H9 (cell line): ENCODE measurements at regions not wholly inside any gene's neighbourhood (a gene's known extent, or its start where the extent isn't known, plus 50 kb on each side); places are given as distances from the start of the nearest gene placed in this dataset.
"Not testable (repeated sequence)": the region's sequence is repeated elsewhere in the genome, so short reads cannot be mapped to it uniquely, and the experiment has no call there.

Source experiments
- DNase-seq: peaks from one replicate; pipeline ENCODE4 v3.0.0-alpha.2; 2017
- H2AFZ ChIP-seq: one replicate; pipeline ENCODE4 v1.6.1; 2013; ENCODE audit warnings: mild to moderate bottlenecking, low read length, control low read depth, moderate library complexity
- H2AK5ac ChIP-seq: 2 replicates; pipeline ENCODE4 v1.6.1; 2013; ENCODE audit warnings: low read length, control low read depth, mixed read lengths; ENCODE audit not compliant: insufficient read length
- H2BK120ac ChIP-seq: one replicate; pipeline ENCODE4 v1.6.1; 2013; ENCODE audit warnings: low read depth, mild to moderate bottlenecking, low read length, control low read depth, inconsistent platforms; ENCODE audit not compliant: poor library complexity, severe bottlenecking
- H2BK12ac ChIP-seq: 2 replicates; pipeline ENCODE4 v1.6.1; 2013; ENCODE audit warnings: low read length, control low read depth, mixed read lengths, low read depth; ENCODE audit not compliant: insufficient read length
- H2BK15ac ChIP-seq: 2 replicates; pipeline ENCODE4 v1.6.1; 2013; ENCODE audit warnings: low read depth, low read length, control low read depth
- H2BK20ac ChIP-seq: one replicate; pipeline ENCODE4 v1.6.1; 2013; ENCODE audit warnings: low read depth, mild to moderate bottlenecking, low read length, control low read depth, inconsistent platforms; ENCODE audit not compliant: poor library complexity, severe bottlenecking
- H2BK5ac ChIP-seq: 2 replicates; pipeline ENCODE4 v1.6.1; 2013; ENCODE audit warnings: low read length, control low read depth, mixed read lengths; ENCODE audit not compliant: insufficient read length
- H3K14ac ChIP-seq: 2 replicates; pipeline ENCODE4 v1.6.1; 2013; ENCODE audit warnings: low read length, control low read depth; ENCODE audit not compliant: insufficient read depth
- H3K18ac ChIP-seq: 2 replicates; pipeline ENCODE4 v1.6.1; 2013; ENCODE audit warnings: low read depth, mild to moderate bottlenecking, mixed read lengths, low read length, control low read depth; ENCODE audit not compliant: insufficient read length
- H3K23ac ChIP-seq: 2 replicates; pipeline ENCODE4 v1.6.1; 2013; ENCODE audit warnings: low read length, control low read depth, mixed read lengths, low read depth; ENCODE audit not compliant: insufficient read length
- H3K23me2 ChIP-seq: 2 replicates; pipeline ENCODE4 v1.6.1; 2013; ENCODE audit warnings: low read depth, mild to moderate bottlenecking, mixed read lengths, low read length, control low read depth; ENCODE audit not compliant: insufficient read length, poor library complexity, severe bottlenecking
- H3K27ac ChIP-seq: 2 replicates; pipeline ENCODE4 v1.5.1; 2013; ENCODE audit warnings: low read length, control low read depth, mixed read lengths, low read depth; ENCODE audit not compliant: insufficient read length
- H3K27me3 ChIP-seq: 2 replicates; pipeline ENCODE4 v1.6.1; 2013; ENCODE audit warnings: low read length, control low read depth, inconsistent platforms; ENCODE audit not compliant: insufficient read depth
- H3K4ac ChIP-seq: 2 replicates; pipeline ENCODE4 v1.6.1; 2013; ENCODE audit warnings: low read depth, mild to moderate bottlenecking, control low read depth, inconsistent platforms, low read length, moderate library complexity
- H3K4me1 ChIP-seq: 2 replicates; pipeline ENCODE4 v1.6.1; 2013; ENCODE audit warnings: low read length, control low read depth, inconsistent platforms; ENCODE audit not compliant: insufficient read depth
- H3K4me2 ChIP-seq: 2 replicates; pipeline ENCODE4 v1.6.1; 2013; ENCODE audit warnings: low read length, control low read depth, mixed read lengths; ENCODE audit not compliant: insufficient read length, insufficient read depth
- H3K56ac ChIP-seq: 2 replicates; pipeline ENCODE4 v1.6.1; 2013; ENCODE audit warnings: low read depth, mild to moderate bottlenecking, mixed read lengths, low read length, control low read depth; ENCODE audit not compliant: insufficient read length
- H3K79me1 ChIP-seq: 2 replicates; pipeline ENCODE4 v1.6.1; 2013; ENCODE audit warnings: low read depth, mild to moderate bottlenecking, moderate library complexity, low read length, control low read depth, inconsistent platforms; ENCODE audit not compliant: insufficient read depth, poor library complexity, severe bottlenecking
- H3K79me2 ChIP-seq: 2 replicates; pipeline ENCODE4 v1.6.1; 2013; ENCODE audit warnings: low read length, control low read depth, inconsistent platforms; ENCODE audit not compliant: insufficient read depth
- H3K9ac ChIP-seq: 2 replicates; pipeline ENCODE4 v1.6.1; 2013; ENCODE audit warnings: low read length, control low read depth, mixed read lengths; ENCODE audit not compliant: insufficient read length; ENCODE audit errors: extremely low read depth
- H3K9me3 ChIP-seq: one replicate; pipeline ENCODE4 v1.6.1; 2013; ENCODE audit warnings: low read depth, low read length, inconsistent platforms; ENCODE audit not compliant: control insufficient read depth
- H3T11ph ChIP-seq: one replicate; pipeline ENCODE4 v1.6.1; 2013; ENCODE audit warnings: mild to moderate bottlenecking, low read length, control low read depth, inconsistent platforms
- H4K20me1 ChIP-seq: one replicate; pipeline ENCODE4 v1.6.1; 2013; ENCODE audit not compliant: control insufficient read depth, insufficient read length, insufficient read depth
- H4K5ac ChIP-seq: 2 replicates; pipeline ENCODE4 v1.6.1; 2013; ENCODE audit warnings: low read depth, mild to moderate bottlenecking, mixed read lengths, low read length, control low read depth; ENCODE audit not compliant: insufficient read length
- H4K8ac ChIP-seq: replicated peaks from 2 replicates; pipeline ENCODE4 v1.6.1; 2013; ENCODE audit warnings: low read length, control low read depth, mixed read lengths, low read depth; ENCODE audit not compliant: insufficient read length
- H4K91ac ChIP-seq: 2 replicates; pipeline ENCODE4 v1.6.1; 2013; ENCODE audit warnings: low read depth, mild to moderate bottlenecking, moderate library complexity, mixed read lengths, low read length, control low read depth; ENCODE audit not compliant: insufficient read length
- H3K27ac Mint-ChIP-seq, 3 experiments: 2 replicates in 2 of 3; 3 replicates in 1 of 3; pipeline ENCODE4 v1.8.0; 2020 to 2021; ENCODE audit warnings: mixed read lengths in 3 of 3, mild to moderate bottlenecking in 1 of 3, moderate library complexity in 1 of 3
- H3K27me3 Mint-ChIP-seq: 2 replicates; pipeline ENCODE4 v1.8.0; 2021; ENCODE audit warnings: low read depth, mild to moderate bottlenecking, moderate library complexity, mixed read lengths
- H3K36me3 Mint-ChIP-seq, 3 experiments: 2 replicates in 2 of 3; 3 replicates in 1 of 3; pipeline ENCODE4 v1.8.0; 2020 to 2021; ENCODE audit warnings: low read depth in 3 of 3, mixed read lengths in 3 of 3; ENCODE audit not compliant: insufficient read depth in 1 of 3
- H3K4me1 Mint-ChIP-seq, 2 experiments: 2 replicates each; pipeline ENCODE4 v1.8.0; 2020; ENCODE audit warnings: mixed read lengths in 2 of 2
- H3K4me3 Mint-ChIP-seq, 2 experiments: 2 replicates in 1 of 2; 3 replicates in 1 of 2; pipeline ENCODE4 v1.8.0; 2020 to 2021; ENCODE audit warnings: mild to moderate bottlenecking in 2 of 2, mixed read lengths in 2 of 2, moderate library complexity in 1 of 2
- H3K9me3 Mint-ChIP-seq, 2 experiments: 2 replicates in 1 of 2; 3 replicates in 1 of 2; pipeline ENCODE4 v1.8.0; 2020; ENCODE audit warnings: mild to moderate bottlenecking in 2 of 2, mixed read lengths in 2 of 2, moderate library complexity in 1 of 2
- WGBS: extraction: QIAGEN DNeasy Blood & Tissue Kit; methylation state at CpG from one replicate; pipeline ENCODE4 v1.1.7; 2013; ENCODE audit warnings: missing lambda C conversion rate, low lambda C conversion rate, mixed read lengths; ENCODE audit not compliant: insufficient read length; ENCODE audit errors: extremely low coverage; 5-methylcytosine and 5-hydroxymethylcytosine counted together

DNA sequence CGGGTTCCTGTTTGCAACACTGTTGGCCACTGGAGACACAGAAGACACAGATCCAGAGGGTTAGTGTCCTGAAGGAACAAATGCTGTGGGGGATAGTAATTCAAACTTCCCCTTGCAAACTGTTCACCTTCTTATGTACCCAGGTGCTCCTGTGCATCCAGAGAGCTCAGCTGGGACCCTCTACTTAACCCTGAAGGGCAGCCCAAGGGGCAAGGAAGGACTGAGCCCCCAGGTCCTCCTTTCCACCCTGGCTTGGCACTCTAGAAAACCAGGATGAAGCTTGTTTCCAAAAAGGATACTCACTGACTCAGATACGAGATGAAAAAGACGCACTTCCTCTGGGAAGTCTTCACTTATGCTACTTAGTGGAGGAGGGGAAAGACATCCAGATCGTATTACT lies 78.2 kb upstream of the TNK2 start:
- not testable (repeated sequence) for H4K5ac ChIP-seq, H3K27me3 Mint-ChIP-seq, H2BK5ac ChIP-seq, H3K4ac ChIP-seq, H2BK12ac ChIP-seq, H2AFZ ChIP-seq, H3K56ac ChIP-seq, H3K9me3 Mint-ChIP-seq, H3K23ac ChIP-seq, H3K79me2 ChIP-seq, H2AK5ac ChIP-seq, H3K4me2 ChIP-seq, DNase-seq, H3K4me1 ChIP-seq, H4K91ac ChIP-seq, H4K8ac ChIP-seq, H3K27ac ChIP-seq, H3K27ac Mint-ChIP-seq, H2BK15ac ChIP-seq, H4K20me1 ChIP-seq, H2BK120ac ChIP-seq, H3T11ph ChIP-seq, H3K14ac ChIP-seq, H3K9me3 ChIP-seq, H3K9ac ChIP-seq, H3K23me2 ChIP-seq, H3K4me1 Mint-ChIP-seq, H3K27me3 ChIP-seq, H3K79me1 ChIP-seq, H3K4me3 Mint-ChIP-seq, H2BK20ac ChIP-seq, H3K18ac ChIP-seq
- H3K36me3 Mint-ChIP-seq: peaks cover 7 to 13% (median 11%) of the 10 kb centered on the region in 3 experiments
- WGBS: no CpG with 5 or more reads among the region's 4 CpGs

DNA sequence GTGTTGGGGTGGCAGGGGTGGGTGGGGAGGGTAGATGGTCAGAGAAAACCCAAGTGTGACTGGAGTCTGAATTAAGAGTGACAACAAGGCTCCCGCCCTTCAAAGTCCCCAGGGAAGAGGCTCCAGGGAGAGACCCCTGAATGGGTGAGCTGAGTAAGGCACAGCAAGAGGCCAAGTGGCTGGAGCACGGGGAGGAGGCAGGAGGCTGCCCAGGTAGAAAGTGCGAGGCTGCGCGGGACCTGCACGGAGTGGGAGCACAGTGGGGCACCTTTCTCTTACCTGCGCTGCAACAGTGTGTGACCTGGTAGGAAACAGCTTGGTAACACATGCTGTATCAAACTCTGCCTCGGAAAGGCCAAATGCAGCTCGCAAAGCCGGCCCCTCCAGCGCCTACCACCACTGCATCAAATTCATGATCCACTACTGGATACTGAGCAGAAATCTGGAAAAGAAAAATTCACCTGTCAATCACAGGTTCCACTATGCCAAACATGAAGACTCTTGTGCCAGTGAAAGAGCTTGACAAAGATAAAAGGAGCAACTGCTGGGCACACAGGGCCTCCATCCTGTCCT lies 77.1 kb upstream of the TNK2 start:
- not testable (repeated sequence) for DNase-seq, H3K9me3 ChIP-seq, H2BK20ac ChIP-seq, H3K4me2 ChIP-seq, H3K79me2 ChIP-seq, H3K56ac ChIP-seq, H3T11ph ChIP-seq, H2BK15ac ChIP-seq, H3K9ac ChIP-seq, H3K4me1 Mint-ChIP-seq, H3K27me3 ChIP-seq, H4K20me1 ChIP-seq, H4K91ac ChIP-seq, H3K27ac ChIP-seq, H2BK12ac ChIP-seq, H4K5ac ChIP-seq, H4K8ac ChIP-seq, H3K4me1 ChIP-seq, H3K27me3 Mint-ChIP-seq, H2BK5ac ChIP-seq, H3K79me1 ChIP-seq, H3K4ac ChIP-seq, H2AK5ac ChIP-seq, H3K4me3 Mint-ChIP-seq, H3K18ac ChIP-seq, H2AFZ ChIP-seq, H3K27ac Mint-ChIP-seq, H3K23ac ChIP-seq, H3K9me3 Mint-ChIP-seq, H3K14ac ChIP-seq, H3K23me2 ChIP-seq, H2BK120ac ChIP-seq
- H3K36me3 Mint-ChIP-seq: peaks cover 7 to 13% (median 11%) of the 10 kb centered on the region in 3 experiments; a peak in 6 of 7 replicates
- WGBS: no CpG with 5 or more reads among the region's 11 CpGs
